GM23338 (cell line): ENCODE measurements at regions not wholly inside any gene's neighbourhood (a gene's known extent, or its start where the extent isn't known, plus 50 kb on each side); places are given as distances from the start of the nearest gene placed in this dataset.

Experiments
- ATAC-seq: fragments of 200-7000 bp; cut with Tn5 transposase; 3 replicates; pipeline ENCODE4 v1.9.1; 2020
- DNase-seq: peaks from one replicate; pipeline ENCODE4 v3.0.0-alpha.2; 2015; ENCODE audit warnings: low spot score
- H2AFZ ChIP-seq: fragments of 200-600 bp; sonication (generic); 2 replicates; pipeline ENCODE4 v1.8.0; 2016; ENCODE audit warnings: antibody characterized with exemption, mild to moderate bottlenecking, moderate library complexity
- H3F3A ChIP-seq: fragments of 200-600 bp; sonication (generic); replicated peaks from 2 replicates; pipeline ENCODE4 v1.8.0; 2017; ENCODE audit warnings: antibody characterized with exemption, mixed run types, low read depth
- H3K27ac ChIP-seq: fragments of 200-600 bp; sonication (generic); 2 replicates; pipeline ENCODE4 v1.6.1; 2016; ENCODE audit warnings: low read depth
- H3K27me3 ChIP-seq: fragments of 200-600 bp; sonication (generic); 2 replicates; pipeline ENCODE4 v1.8.0; 2016; ENCODE audit warnings: mild to moderate bottlenecking, mixed run types, moderate library complexity; ENCODE audit not compliant: insufficient read depth
- H3K36me3 ChIP-seq: fragments of 200-600 bp; sonication (generic); 2 replicates; pipeline ENCODE4 v1.8.0; 2016; ENCODE audit warnings: mild to moderate bottlenecking; ENCODE audit not compliant: insufficient read depth
- H3K4me1 ChIP-seq: fragments of 200-600 bp; sonication (generic); 2 replicates; pipeline ENCODE4 v1.8.0; 2016; ENCODE audit warnings: mild to moderate bottlenecking, moderate library complexity; ENCODE audit not compliant: insufficient read depth
- H3K4me2 ChIP-seq: fragments of 200-600 bp; sonication (generic); 2 replicates; pipeline ENCODE4 v1.7.1; 2017; ENCODE audit warnings: mixed run types
- H3K4me3 ChIP-seq: fragments of 200-600 bp; sonication (generic); 2 replicates; pipeline ENCODE4 v1.6.1; 2016; ENCODE audit warnings: mixed run types
- H3K79me2 ChIP-seq: fragments of 200-600 bp; sonication (generic); replicated peaks from 2 replicates; pipeline ENCODE4 v1.8.0; 2017; ENCODE audit warnings: mild to moderate bottlenecking; ENCODE audit not compliant: insufficient read depth
- H3K9me2 ChIP-seq: fragments of 200-600 bp; sonication (generic); 2 replicates; pipeline ENCODE4 v1.8.0; 2017; ENCODE audit not compliant: insufficient read depth
- H4K20me1 ChIP-seq: fragments of 200-600 bp; sonication (generic); replicated peaks from 2 replicates; pipeline ENCODE4 v1.8.0; 2017; ENCODE audit warnings: mild to moderate bottlenecking; ENCODE audit not compliant: insufficient read depth
- H3K27ac Mint-ChIP-seq: 2 replicates; pipeline ENCODE4 v1.8.0; 2020; ENCODE audit warnings: inconsistent platforms, mild to moderate bottlenecking, moderate library complexity, mixed read lengths
- H3K27me3 Mint-ChIP-seq: 3 replicates; pipeline ENCODE4 v1.8.0; 2022; ENCODE audit warnings: low read depth, mild to moderate bottlenecking, moderate library complexity, mixed read lengths, inconsistent platforms; ENCODE audit not compliant: insufficient read depth, poor library complexity
- H3K36me3 Mint-ChIP-seq: 3 replicates; pipeline ENCODE4 v1.8.0; 2021; ENCODE audit warnings: low read depth, mild to moderate bottlenecking, inconsistent platforms, moderate library complexity, mixed read lengths
- H3K4me1 Mint-ChIP-seq: 3 replicates; pipeline ENCODE4 v1.8.0; 2020; ENCODE audit warnings: mild to moderate bottlenecking, inconsistent platforms, mixed read lengths
- H3K4me3 Mint-ChIP-seq: 3 replicates; pipeline ENCODE4 v1.8.0; 2021; ENCODE audit warnings: moderate library complexity, mild to moderate bottlenecking, inconsistent platforms, mixed read lengths
- H3K9me3 Mint-ChIP-seq: 3 replicates; pipeline ENCODE4 v1.8.0; 2020; ENCODE audit warnings: moderate library complexity, mild to moderate bottlenecking, inconsistent platforms, mixed read lengths
- CREB1 ChIP-seq: fragments of 250-450 bp; sonication (Bioruptor Pico); IDR thresholded peaks from 2 replicates; pipeline ENCODE4 v1.5.0; 2020; ENCODE audit warnings: low read depth, mild to moderate bottlenecking, moderate library complexity
- ETS1 ChIP-seq: IDR thresholded peaks from 2 replicates; pipeline ENCODE4 v1.6.1; 2016; ENCODE audit warnings: antibody characterized with exemption
- EZH2phosphoT487 ChIP-seq: fragments of 200-600 bp; sonication (generic); IDR thresholded peaks from one replicate; pipeline ENCODE4 v1.8.1; 2018; ENCODE audit warnings: antibody characterized with exemption; ENCODE audit not compliant: unreplicated experiment
- JUNB ChIP-seq: IDR thresholded peaks from one replicate; pipeline ENCODE4 v1.6.1; 2016; ENCODE audit warnings: antibody characterized with exemption; ENCODE audit not compliant: unreplicated experiment
- NANOG ChIP-seq: IDR thresholded peaks from 2 replicates; pipeline ENCODE4 v1.6.1; 2016; ENCODE audit warnings: antibody characterized with exemption, borderline replicate concordance
- STAT1 ChIP-seq: IDR thresholded peaks from one replicate; pipeline ENCODE4 v1.6.1; 2016; ENCODE audit warnings: antibody characterized with exemption; ENCODE audit not compliant: unreplicated experiment
- ZNF331 ChIP-seq: fragments of 250-450 bp; sonication (Bioruptor Pico); IDR thresholded peaks from 2 replicates; pipeline ENCODE4 v1.5.0; 2020; ENCODE audit warnings: low read depth, mild to moderate bottlenecking, moderate library complexity
- ZNF462 ChIP-seq: fragments of 250-450 bp; sonication (Bioruptor Pico); IDR thresholded peaks from 2 replicates; pipeline ENCODE4 v1.5.0; 2020; ENCODE audit warnings: mild to moderate bottlenecking, moderate library complexity

- TF ChIP-seq ZNF462 (CRISPR knock-in tag), result no peak
- TF ChIP-seq EZH2phosphoT487, result no peak
- no peak for TF ChIP-seq ZNF331
Observed at GRCh38 chr9:86716326-86716922, 230.9 kb downstream of the GAS1 start (continued).

GRCh38 chr9:86714999-86715398 lies 232.3 kb downstream of the GAS1 start:
- H2AFZ ChIP-seq, result no peak overlapping the region
- no peaks in the 10 kb centered on the region for H3K79me2 ChIP-seq
- TF ChIP-seq JUNB (no peak), STAT1 (no peak), CREB1 (CRISPR knock-in tag) (no peak), NANOG (no peak), ETS1 (no peak)
- no peaks in the 10 kb centered on the region for H3F3A ChIP-seq
- no peak overlapping the region for H3K4me2 ChIP-seq
- no peaks in the 10 kb centered on the region for H3K36me3 ChIP-seq
- Mint-ChIP-seq H3K4me3 (no peak overlapping the region), H3K4me1 (no peaks in the 10 kb centered on the region), H3K36me3 (no peaks in the 10 kb centered on the region), H3K9me3 (no peaks in the 10 kb centered on the region), H3K27me3 (peaks cover 1% of the 10 kb centered on the region), H3K27ac (no peak overlapping the region)
- no peaks in the 10 kb centered on the region for H3K4me1 ChIP-seq
- H3K27ac ChIP-seq, result no peak overlapping the region
- H3K27me3 ChIP-seq, result no peaks in the 10 kb centered on the region
- H3K9me2 ChIP-seq, result peaks cover 22% of the 10 kb centered on the region
- no peak for DNase-seq
- H3K4me3 ChIP-seq, result no peak overlapping the region
- no peaks in the 10 kb centered on the region for H4K20me1 ChIP-seq
- ATAC-seq, result no peak
